ENCODE measurements at regions not wholly inside any gene's neighbourhood (a gene's known extent, or its start where the extent isn't known, plus 50 kb on each side); places are given as distances from the start of the nearest gene placed in this dataset.
"Not testable (repeated sequence)": the region's sequence is repeated elsewhere in the genome, so short reads cannot be mapped to it uniquely, and the experiment has no call there.

GRCh38 chr9:23044549-23044948 lies 597.9 kb downstream of the DMRTA1 start:
- TF ChIP-seq CTCF (IDR thresholded peaks at IDR 0.05) = no peak
- TF ChIP-seq EP300 (IDR thresholded peaks at IDR 0.05) = no peak
- no peak for TF ChIP-seq POLR2AphosphoS5 (IDR thresholded peaks at IDR 0.05)
- no peak for TF ChIP-seq POLR2A (IDR thresholded peaks at IDR 0.05; ENCODE audit: low read depth)
- H3K27me3 ChIP-seq = no peaks in the 10 kb centered on the region
- DNase-seq (ENCODE audit: extremely low spot score) = no peak
- H3K4me1 ChIP-seq = no peaks in the 10 kb centered on the region
- H3K4me3 ChIP-seq = no peak overlapping the region
- no peaks in the 10 kb centered on the region for H3K9me3 ChIP-seq
- no peaks in the 10 kb centered on the region for H3K36me3 ChIP-seq
- intact Hi-C loops (cut with DNase I) = no loop called here
- H3K27ac ChIP-seq (replicated peaks in 1 of 4) = no peak overlapping the region

- H3K36me3 ChIP-seq; H3K4me3 ChIP-seq; H3K9me3 ChIP-seq; H3K4me1 ChIP-seq; intact Hi-C loops (cut with DNase I); H3K27ac ChIP-seq (replicated peaks in 1 of 4); H3K27me3 ChIP-seq; DNase-seq (ENCODE audit: extremely low spot score): not testable (repeated sequence)
- 100% methylated on average over 1 of the region's 1 CpG for WGBS
Observed at GRCh38 chr9:23046026-23046425, 599.4 kb downstream of the DMRTA1 start.

- no peak for DNase-seq (ENCODE audit: extremely low spot score)
- Histone ChIP-seq H3K9me3 (peaks cover 0 to 6% (median 0%) of the 10 kb centered on the region in 4 donors), H3K27ac (replicated peaks in 1 of 4) (no peak overlapping the region), H3K36me3 (no peaks in the 10 kb centered on the region), H3K4me1 (no peaks in the 10 kb centered on the region), H3K27me3 (no peaks in the 10 kb centered on the region), H3K4me3 (no peak overlapping the region)
- WGBS = 86% methylated on average over 1 of the region's 1 CpG
- TF ChIP-seq EP300 (IDR thresholded peaks at IDR 0.05) = no peak
- TF ChIP-seq POLR2A (IDR thresholded peaks at IDR 0.05; ENCODE audit: low read depth) = no peak
- TF ChIP-seq CTCF (IDR thresholded peaks at IDR 0.05) = no peak
- no peak for TF ChIP-seq POLR2AphosphoS5 (IDR thresholded peaks at IDR 0.05)
- intact Hi-C loops (cut with DNase I) = no loop called here
Observed at GRCh38 chr9:23050548-23050947, 603.9 kb downstream of the DMRTA1 start.

- intact Hi-C loops (cut with DNase I) = no loop called here
- H3K27me3 ChIP-seq = no peaks in the 10 kb centered on the region
- H3K9me3 ChIP-seq = no peaks in the 10 kb centered on the region
- no peak overlapping the region for H3K4me3 ChIP-seq
- H3K27ac ChIP-seq (replicated peaks in 1 of 4) = no peak overlapping the region
- H3K36me3 ChIP-seq = no peaks in the 10 kb centered on the region
- H3K4me1 ChIP-seq = no peaks in the 10 kb centered on the region
- 96% methylated on average over 1 of the region's 1 CpG for WGBS
- TF ChIP-seq EP300 (IDR thresholded peaks at IDR 0.05) (no peak), POLR2AphosphoS5 (IDR thresholded peaks at IDR 0.05) (no peak), POLR2A (IDR thresholded peaks at IDR 0.05; ENCODE audit: low read depth) (no peak), CTCF (IDR thresholded peaks at IDR 0.05) (no peak)
- DNase-seq (ENCODE audit: extremely low spot score) = no peak
Observed at GRCh38 chr9:23073136-23073535, 626.5 kb downstream of the DMRTA1 start.

- no peak for DNase-seq (ENCODE audit: extremely low spot score)
Observed at GRCh38 chr9:23079798-23080197, 633.2 kb downstream of the DMRTA1 start.

More at GRCh38 chr9:23079798-23080197, 633.2 kb downstream of the DMRTA1 start:
- Histone ChIP-seq H3K4me3 (no peak overlapping the region), H3K4me1 (no peaks in the 10 kb centered on the region), H3K9me3 (no peaks in the 10 kb centered on the region), H3K27me3 (no peaks in the 10 kb centered on the region), H3K36me3 (no peaks in the 10 kb centered on the region), H3K27ac (replicated peaks in 1 of 4) (no peak overlapping the region)
- WGBS = 78% methylated on average over 2 of the region's 2 CpGs
- TF ChIP-seq POLR2AphosphoS5 (IDR thresholded peaks at IDR 0.05) (no peak), EP300 (IDR thresholded peaks at IDR 0.05) (no peak), CTCF (IDR thresholded peaks at IDR 0.05) (no peak), POLR2A (IDR thresholded peaks at IDR 0.05; ENCODE audit: low read depth) (no peak)
- intact Hi-C loops (cut with DNase I) = no loop called here

Measured in esophagus muscularis mucosa (tissue), 4 donors.